Endothelial cell of umbilical vein (primary cell): ENCODE measurements at regions not wholly inside any gene's neighbourhood (a gene's known extent, or its start where the extent isn't known, plus 50 kb on each side); places are given as distances from the start of the nearest gene placed in this dataset.

ENCODE experiments used
- BruUV-seq: library from RNA; stranded (reverse); fragments of 400-500 nt; replicated peaks from 2 replicates; lab custom pipeline; 2021; lab: Mats Ljungman, UMichigan
- CTCF ChIA-PET: fragments of 300-600, 350-600 bp; sonication (Branson Sonifier 250); formaldehyde crosslinking; loops from one replicate; lab custom pipeline; 2021; ENCODE audit warnings: antibody characterized with exemption, inconsistent platforms; lab: Charles Lee
- POLR2A ChIA-PET: fragments of 300-600, 350-600 bp; sonication (Branson Sonifier 250); formaldehyde crosslinking; loops from one replicate; lab custom pipeline; 2021; ENCODE audit warnings: antibody characterized with exemption, inconsistent platforms; lab: Charles Lee
- DNase-seq: peaks from one replicate; pipeline ENCODE4 v3.0.0-alpha.2; 2011; ENCODE audit warnings: low read depth, low spot score
- FAIRE-seq: peaks from 2 replicates; lab custom pipeline; 2011; peaks lifted over from hg19 to GRCh38; lab: Jason Lieb, UNC
- H2AFZ ChIP-seq: 2 replicates; pipeline ENCODE4 v1.6.0; 2012; ENCODE audit warnings: low read depth, low read length, control low read depth, inconsistent platforms
- H3K27ac ChIP-seq: 2 replicates; pipeline ENCODE4 v1.5.1; 2011; ENCODE audit warnings: low read depth, mild to moderate bottlenecking, control low read depth, low read length, moderate library complexity; ENCODE audit not compliant: insufficient read depth
- H3K27me3 ChIP-seq, 2 experiments: 2 replicates each; pipeline versions ENCODE4 v1.6.0 to v1.6.1; 2011; ENCODE audit warnings: low read length in 2 of 2, mixed read lengths in 1 of 2; ENCODE audit not compliant: control insufficient read depth in 2 of 2, insufficient read depth in 2 of 2
- H3K36me3 ChIP-seq, 2 experiments: 2 replicates in 1 of 2; 3 replicates in 1 of 2; pipeline ENCODE4 v1.5.1; 2011; ENCODE audit warnings: low read length in 2 of 2, mild to moderate bottlenecking in 1 of 2, moderate library complexity in 1 of 2; ENCODE audit not compliant: control insufficient read depth in 2 of 2, insufficient read depth in 2 of 2; ENCODE audit errors: extremely low read depth in 1 of 2
- H3K4me1 ChIP-seq: 3 replicates; pipeline ENCODE4 v1.5.1; 2011; ENCODE audit warnings: mild to moderate bottlenecking, low read length; ENCODE audit not compliant: control insufficient read depth, insufficient read depth; ENCODE audit errors: extremely low read depth
- H3K4me2 ChIP-seq: 2 replicates; pipeline ENCODE4 v1.6.1; 2011; ENCODE audit warnings: low read length, control low read depth, mixed read lengths; ENCODE audit not compliant: insufficient read depth
- H3K4me3 ChIP-seq, 3 experiments: fragments of 200-600 bp in 1 of 3; sonication (generic), shearing (Covaris generic) in 1 of 3; replicated peaks in 1 of 3; 2 replicates each; pipeline ENCODE4 v1.5.1; 2011 to 2016; ENCODE audit warnings: control low read depth in 3 of 3, low read length in 3 of 3, mild to moderate bottlenecking in 2 of 3, inconsistent platforms in 1 of 3, low read depth in 1 of 3, moderate library complexity in 1 of 3; ENCODE audit not compliant: insufficient read depth in 1 of 3
- H3K79me2 ChIP-seq: 2 replicates; pipeline ENCODE4 v1.6.0; 2012; ENCODE audit warnings: low read length, inconsistent platforms; ENCODE audit not compliant: control insufficient read depth, insufficient read depth
- H3K9ac ChIP-seq: replicated peaks from 2 replicates; pipeline ENCODE3; 2011; ENCODE audit warnings: low read length, control low read depth; ENCODE audit not compliant: insufficient read depth; ENCODE audit errors: extremely low read depth
- H3K9me1 ChIP-seq: replicated peaks from 3 replicates; pipeline ENCODE4 v1.6.0; 2011; ENCODE audit warnings: mild to moderate bottlenecking, low read length; ENCODE audit not compliant: control insufficient read depth, insufficient read depth; ENCODE audit errors: extremely low read depth
- H3K9me3 ChIP-seq: replicated peaks from 2 replicates; pipeline ENCODE4 v1.5.1; 2012; ENCODE audit warnings: low read length, inconsistent platforms; ENCODE audit not compliant: control insufficient read depth, insufficient read depth
- H4K20me1 ChIP-seq: replicated peaks from 2 replicates; pipeline ENCODE3; 2011; ENCODE audit warnings: mild to moderate bottlenecking, low read length; ENCODE audit not compliant: control insufficient read depth, insufficient read depth; ENCODE audit errors: extremely low read depth
- EZH2 ChIP-seq: IDR thresholded peaks from 2 replicates; pipeline ENCODE4 v1.6.1; 2012; ENCODE audit warnings: borderline replicate concordance, low read depth, mild to moderate bottlenecking, moderate library complexity, low read length, inconsistent platforms; ENCODE audit not compliant: severe bottlenecking
- FOS ChIP-seq: IDR thresholded peaks from 2 replicates; pipeline ENCODE4 v1.6.1; 2011; ENCODE audit warnings: mild to moderate bottlenecking, low read length, moderate library complexity, borderline replicate concordance; ENCODE audit not compliant: insufficient read depth
- GATA2 ChIP-seq: IDR thresholded peaks from 2 replicates; pipeline ENCODE4 v1.7.0; 2011; ENCODE audit warnings: low read depth, mild to moderate bottlenecking, moderate library complexity, mixed read lengths, low read length; ENCODE audit not compliant: insufficient read length, insufficient read depth
- JUN ChIP-seq: IDR thresholded peaks from 2 replicates; pipeline ENCODE4 v1.6.1; 2011; ENCODE audit warnings: borderline replicate concordance, low read depth; ENCODE audit not compliant: insufficient read length, insufficient read depth
- MYC ChIP-seq: IDR thresholded peaks from one replicate; pipeline ENCODE4 v1.6.1; 2011; ENCODE audit warnings: mild to moderate bottlenecking, low read depth, low read length
- POLR2A ChIP-seq: IDR thresholded peaks from 2 replicates; pipeline ENCODE4 v1.6.1; 2012; ENCODE audit warnings: low read depth, mild to moderate bottlenecking, control low read depth, low read length
- POLR2AphosphoS5 ChIP-seq: IDR thresholded peaks from 2 replicates; pipeline ENCODE4 v1.6.1; 2012; ENCODE audit warnings: low read depth, mild to moderate bottlenecking, control low read depth, low read length, moderate library complexity; ENCODE audit not compliant: insufficient read depth
- dilution Hi-C: fragments of 300-500 bp; cut with MboI; formaldehyde crosslinking; loops from one replicate; pipeline ENCODE4 v1.15.0; 2019; ENCODE audit warnings: low sequenced_read_pairs; ENCODE audit not compliant: extremely low pct_ligation_motif_present
- intact Hi-C: fragments of 100-400 bp; cut with micrococcal nuclease; formaldehyde crosslinking; loops from one replicate; pipeline ENCODE4 v1.10.0; 2022
- TF ChIP-seq, protein P1 (sequence below), 2 donors: IDR thresholded peaks; 1 replicate in 1 of 2; 2 replicates in 1 of 2; pipeline ENCODE4 v1.5.1; 2011; ENCODE audit warnings: low read length in 2 of 2, mild to moderate bottlenecking in 2 of 2, moderate library complexity in 2 of 2, control low read depth in 1 of 2, inconsistent platforms in 1 of 2, low read depth in 1 of 2; ENCODE audit not compliant: insufficient read depth in 1 of 2; ENCODE audit errors: extremely low read depth in 1 of 2
- TF ChIP-seq, protein P2 (sequence below): IDR thresholded peaks from 2 replicates; pipeline ENCODE4 v1.6.1; 2011; ENCODE audit not compliant: insufficient read depth, insufficient read length

GRCh38 chr18:78074400-78075020 lies 824.9 kb downstream of the GALR1 start:
- Histone ChIP-seq H3K27me3 (no peaks in the 10 kb centered on the region), H3K9ac (no peak overlapping the region), H3K4me1 (no peaks in the 10 kb centered on the region), H2AFZ (no peak overlapping the region), H3K27ac (no peak overlapping the region), H3K9me1 (no peaks in the 10 kb centered on the region), H4K20me1 (no peaks in the 10 kb centered on the region), H3K79me2 (no peaks in the 10 kb centered on the region), H3K36me3 (no peaks in the 10 kb centered on the region), H3K4me3 (no peak overlapping the region), H3K4me2 (no peak overlapping the region), H3K9me3 (peaks cover 2% of the 10 kb centered on the region)
- TF ChIP-seq JUN (no peak), POLR2A (no peak), POLR2AphosphoS5 (no peak), MYC (no peak), EZH2 (no peak), FOS (no peak), GATA2 (no peak)
- TF ChIP-seq, protein P1, sequence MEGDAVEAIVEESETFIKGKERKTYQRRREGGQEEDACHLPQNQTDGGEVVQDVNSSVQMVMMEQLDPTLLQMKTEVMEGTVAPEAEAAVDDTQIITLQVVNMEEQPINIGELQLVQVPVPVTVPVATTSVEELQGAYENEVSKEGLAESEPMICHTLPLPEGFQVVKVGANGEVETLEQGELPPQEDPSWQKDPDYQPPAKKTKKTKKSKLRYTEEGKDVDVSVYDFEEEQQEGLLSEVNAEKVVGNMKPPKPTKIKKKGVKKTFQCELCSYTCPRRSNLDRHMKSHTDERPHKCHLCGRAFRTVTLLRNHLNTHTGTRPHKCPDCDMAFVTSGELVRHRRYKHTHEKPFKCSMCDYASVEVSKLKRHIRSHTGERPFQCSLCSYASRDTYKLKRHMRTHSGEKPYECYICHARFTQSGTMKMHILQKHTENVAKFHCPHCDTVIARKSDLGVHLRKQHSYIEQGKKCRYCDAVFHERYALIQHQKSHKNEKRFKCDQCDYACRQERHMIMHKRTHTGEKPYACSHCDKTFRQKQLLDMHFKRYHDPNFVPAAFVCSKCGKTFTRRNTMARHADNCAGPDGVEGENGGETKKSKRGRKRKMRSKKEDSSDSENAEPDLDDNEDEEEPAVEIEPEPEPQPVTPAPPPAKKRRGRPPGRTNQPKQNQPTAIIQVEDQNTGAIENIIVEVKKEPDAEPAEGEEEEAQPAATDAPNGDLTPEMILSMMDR (IDR thresholded peaks at IDR 0.05; ENCODE audit: extremely low read depth in 1 of 2, insufficient read depth in 1 of 2, low read depth in 1 of 2, low read length in 2 of 2) = no peak
- TF ChIP-seq, protein P2, sequence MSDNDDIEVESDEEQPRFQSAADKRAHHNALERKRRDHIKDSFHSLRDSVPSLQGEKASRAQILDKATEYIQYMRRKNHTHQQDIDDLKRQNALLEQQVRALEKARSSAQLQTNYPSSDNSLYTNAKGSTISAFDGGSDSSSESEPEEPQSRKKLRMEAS = no peak
- dilution Hi-C loops = no loop called here
- intact Hi-C loops = no loop called here
- ChIA-PET POLR2A (no interaction called here), CTCF (no interaction called here)
- FAIRE-seq = no peak
- no peak for DNase-seq
- no TSS peak for BruUV-seq
